OCI-LY3 (cell line): ENCODE measurements at regions not wholly inside any gene's neighbourhood (a gene's known extent, or its start where the extent isn't known, plus 50 kb on each side); places are given as distances from the start of the nearest gene placed in this dataset.

Experiments
- H2AFZ ChIP-seq: fragments of 200-600, 300-600 bp; shearing (Covaris generic); 2 replicates; pipeline ENCODE4 v1.6.0; 2014; ENCODE audit warnings: antibody characterized with exemption, low read depth, low read length
- H3K27ac ChIP-seq: fragments of 200-600, 300-600 bp; sonication (generic); 2 replicates; pipeline ENCODE4 v1.5.1; 2014; ENCODE audit warnings: mild to moderate bottlenecking, low read length, moderate library complexity, mixed read lengths
- H3K27me3 ChIP-seq: fragments of 200-600, 300-600 bp; sonication (generic); 2 replicates; pipeline ENCODE4 v1.6.1; 2014; ENCODE audit warnings: low read depth, low read length, mixed read lengths
- H3K36me3 ChIP-seq: fragments of 200-600, 300-600 bp; sonication (generic); replicated peaks from 2 replicates; pipeline ENCODE3; 2014; ENCODE audit warnings: low read depth, low read length, mixed read lengths
- H3K4me1 ChIP-seq: fragments of 300-600, 200-600 bp; sonication (generic); 2 replicates; pipeline ENCODE4 v1.6.1; 2014; ENCODE audit warnings: low read length, mixed read lengths
- H3K4me2 ChIP-seq: fragments of 200-600, 300-600 bp; sonication (generic); 2 replicates; pipeline ENCODE4 v1.6.1; 2014; ENCODE audit warnings: low read length, mixed read lengths
- H3K4me3 ChIP-seq: fragments of 300-600, 200-600 bp; sonication (generic); 2 replicates; pipeline ENCODE4 v1.5.1; 2014; ENCODE audit warnings: antibody characterized with exemption, mild to moderate bottlenecking, low read length, moderate library complexity
- H3K79me2 ChIP-seq: fragments of 300-600, 200-600 bp; shearing (Covaris generic); 2 replicates; pipeline ENCODE4 v1.6.1; 2014; ENCODE audit warnings: mild to moderate bottlenecking, low read length, mixed read lengths
- H3K9ac ChIP-seq: fragments of 300-600, 200-600 bp; shearing (Covaris generic); 2 replicates; pipeline ENCODE4 v1.6.0; 2014; ENCODE audit warnings: mild to moderate bottlenecking, low read length, moderate library complexity
- H3K9me3 ChIP-seq: fragments of 200-600, 300-600 bp; shearing (Covaris generic); 2 replicates; pipeline ENCODE4 v1.6.1; 2014; ENCODE audit warnings: low read length, mixed read lengths; ENCODE audit not compliant: insufficient read depth
- H4K20me1 ChIP-seq: fragments of 200-600, 300-600 bp; sonication (generic); 2 replicates; pipeline ENCODE4 v1.6.1; 2016; ENCODE audit warnings: low read length, mixed read lengths; ENCODE audit not compliant: insufficient read depth
- CTCF ChIP-seq: fragments of 200-600, 300-600 bp; sonication (generic); IDR thresholded peaks from 2 replicates; pipeline ENCODE4 v1.5.1; 2014; ENCODE audit warnings: antibody characterized with exemption, low read length, low read depth
- EZH2phosphoT487 ChIP-seq: fragments of 200-600 bp; shearing (Covaris generic); IDR thresholded peaks from 2 replicates; pipeline ENCODE4 v1.6.1; 2018; ENCODE audit warnings: antibody characterized with exemption, mixed run types, low read depth

DNA sequence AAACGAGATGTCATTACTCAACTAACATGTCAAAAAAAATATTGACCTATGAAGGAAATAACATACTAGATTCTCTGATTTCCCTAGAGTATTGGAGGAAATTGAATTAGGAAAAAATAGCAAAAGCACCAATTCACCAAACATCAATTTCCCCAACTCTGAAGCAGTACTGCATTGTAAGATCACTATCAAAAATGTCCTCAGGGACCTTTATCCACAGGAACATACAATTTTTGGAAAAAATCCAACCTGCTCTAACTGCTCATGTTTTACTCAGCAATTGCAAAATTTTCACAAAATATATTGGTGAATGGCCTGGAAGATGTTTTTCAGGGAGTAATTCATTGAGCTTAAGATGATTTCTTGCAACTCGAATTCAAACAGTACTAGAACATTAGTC lies 239.0 kb upstream of the GIMD1 start:
- Histone ChIP-seq H3K27me3 (no peaks in the 10 kb centered on the region), H3K4me2 (no peak overlapping the region), H3K4me1 (peaks cover 4% of the 10 kb centered on the region; the same call in 1 of the 2 replicates), H3K36me3 (no peaks in the 10 kb centered on the region), H2AFZ (no peak overlapping the region), H4K20me1 (no peaks in the 10 kb centered on the region), H3K27ac (no peak overlapping the region), H3K9me3 (0 out of 2 replicates have a peak, but pooled peaks cover 4% of the 10 kb centered on the region), H3K9ac (no peak overlapping the region), H3K79me2 (no peaks in the 10 kb centered on the region), H3K4me3 (no peak overlapping the region)
- TF ChIP-seq EZH2phosphoT487 (no peak), CTCF (no peak)

DNA sequence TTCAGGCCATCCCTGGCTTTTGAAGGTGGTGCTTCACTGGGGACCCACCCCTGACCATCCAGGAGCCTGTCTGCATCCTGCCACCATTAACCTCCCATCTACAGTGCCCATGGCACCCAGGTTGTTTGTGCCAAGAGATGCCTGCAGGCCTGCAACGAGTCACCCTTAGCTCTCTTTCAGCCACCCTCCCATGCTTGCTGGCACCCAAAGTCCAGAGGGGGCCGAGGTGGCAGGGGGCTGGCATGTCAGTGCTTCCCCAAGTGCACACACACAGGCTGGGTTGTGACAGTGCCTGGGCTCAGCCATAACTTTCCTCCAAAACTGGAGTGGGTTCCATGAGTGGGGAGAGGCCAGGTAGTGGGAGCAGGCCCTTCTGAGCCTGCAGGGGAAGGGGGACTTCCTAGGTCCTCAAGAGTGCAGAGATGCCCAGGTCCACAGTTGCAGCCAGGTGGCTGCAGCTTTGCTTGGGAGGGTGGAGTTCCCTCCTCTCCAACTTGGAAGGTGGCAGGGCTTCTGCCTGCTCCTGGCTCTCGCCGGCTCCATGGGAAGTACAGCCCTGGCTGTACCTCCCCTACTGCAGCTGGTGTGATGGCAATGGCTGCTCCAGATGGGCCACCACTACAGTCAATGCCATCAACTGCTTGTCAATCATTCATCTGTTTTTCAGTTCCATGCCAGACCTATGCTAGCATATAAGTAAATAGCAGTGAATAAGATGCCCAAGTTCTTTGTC lies 235.9 kb upstream of the GIMD1 start:
- peaks cover 4% of the 10 kb centered on the region; the same call in 1 of the 2 replicates for H3K4me1 ChIP-seq
- H3K9ac ChIP-seq = no peak overlapping the region
- H2AFZ ChIP-seq = no peak overlapping the region
- H3K4me3 ChIP-seq = no peak overlapping the region
- no peak overlapping the region for H3K4me2 ChIP-seq
- H3K9me3 ChIP-seq = no peaks in the 10 kb centered on the region
- H3K36me3 ChIP-seq = no peaks in the 10 kb centered on the region
- no peaks in the 10 kb centered on the region for H4K20me1 ChIP-seq
- no peak overlapping the region for H3K27ac ChIP-seq
- no peak for TF ChIP-seq CTCF
- no peak for TF ChIP-seq EZH2phosphoT487
- no peaks in the 10 kb centered on the region for H3K27me3 ChIP-seq
- no peaks in the 10 kb centered on the region for H3K79me2 ChIP-seq

DNA sequence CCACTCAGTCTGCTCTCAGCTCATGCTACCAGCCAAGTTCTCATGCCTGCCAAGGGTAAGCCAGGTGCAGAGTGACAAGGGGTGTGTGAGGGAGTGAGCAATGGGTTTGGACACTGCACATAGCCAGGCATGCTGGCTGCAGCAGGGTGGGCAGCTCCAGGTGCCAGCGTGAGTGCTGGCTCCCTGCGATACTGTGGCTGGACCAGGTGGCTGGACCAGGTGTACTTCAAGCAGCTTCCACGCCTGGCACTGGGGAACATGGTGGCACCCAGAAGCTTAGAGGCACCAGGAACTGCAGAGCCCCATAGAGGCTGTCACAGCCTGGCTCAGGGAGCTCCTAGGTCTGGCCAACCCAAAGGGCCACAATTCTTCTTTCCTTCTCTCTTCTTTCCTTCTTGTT lies 234.9 kb upstream of the GIMD1 start:
- no peaks in the 10 kb centered on the region for H3K4me1 ChIP-seq
- H3K9me3 ChIP-seq = no peaks in the 10 kb centered on the region
- no peaks in the 10 kb centered on the region for H4K20me1 ChIP-seq
- no peaks in the 10 kb centered on the region for H3K27me3 ChIP-seq
- no peak overlapping the region for H3K9ac ChIP-seq
- H3K36me3 ChIP-seq = no peaks in the 10 kb centered on the region
- H3K27ac ChIP-seq = no peak overlapping the region
- H3K4me3 ChIP-seq = no peak overlapping the region
- no peak for TF ChIP-seq CTCF
- TF ChIP-seq EZH2phosphoT487 = no peak
- no peak overlapping the region for H3K4me2 ChIP-seq
- H3K79me2 ChIP-seq = no peaks in the 10 kb centered on the region
- H2AFZ ChIP-seq = no peak overlapping the region

- Histone ChIP-seq H3K4me1 (no peaks in the 10 kb centered on the region), H2AFZ (no peak overlapping the region), H3K4me2 (no peak overlapping the region), H3K27me3 (no peaks in the 10 kb centered on the region), H3K9me3 (no peaks in the 10 kb centered on the region), H3K79me2 (no peaks in the 10 kb centered on the region), H3K4me3 (no peak overlapping the region), H3K36me3 (no peaks in the 10 kb centered on the region), H3K9ac (no peak overlapping the region), H3K27ac (no peak overlapping the region), H4K20me1 (no peaks in the 10 kb centered on the region)
- TF ChIP-seq EZH2phosphoT487 = no peak
- no peak for TF ChIP-seq CTCF
Measured at GRCh38 chr4:106602711-106603110, 234.1 kb upstream of the GIMD1 start.
